HEK293T (cell line): ENCODE measurements at regions not wholly inside any gene's neighbourhood (a gene's known extent, or its start where the extent isn't known, plus 50 kb on each side); places are given as distances from the start of the nearest gene placed in this dataset.

ENCODE experiments used
- CTCF ChIA-PET: fragments of 350-600 bp; formaldehyde crosslinking; extraction: SDS; loops from one replicate; lab custom pipeline; 2021; ENCODE audit warnings: antibody characterized with exemption, inconsistent platforms; lab: Yijun Ruan, JAX
- POLR2A ChIA-PET: fragments of 350-600 bp; formaldehyde crosslinking; extraction: SDS; loops from one replicate; lab custom pipeline; 2020; ENCODE audit warnings: antibody characterized with exemption, inconsistent platforms; lab: Yijun Ruan, JAX
- DNase-seq: peaks from one replicate; pipeline ENCODE4 v3.0.0; 2012; ENCODE audit warnings: mixed read lengths; ENCODE audit errors: extremely low spot score
- ARNT ChIP-seq: fragments of 450-650 bp; IDR thresholded peaks from 2 replicates; pipeline ENCODE4 v1.6.1; 2017; ENCODE audit warnings: mild to moderate bottlenecking
- BHLHE40 ChIP-seq: fragments of 450-650 bp; IDR thresholded peaks from 2 replicates; pipeline ENCODE4 v1.6.1; 2016; ENCODE audit warnings: mild to moderate bottlenecking, moderate library complexity, borderline replicate concordance
- CTBP1 ChIP-seq: fragments of 450-650 bp; IDR thresholded peaks from 2 replicates; pipeline ENCODE4 v1.6.1; 2016; ENCODE audit warnings: borderline replicate concordance
- ELF4 ChIP-seq: fragments of 450-650 bp; IDR thresholded peaks from 2 replicates; pipeline ENCODE4 v1.6.1; 2017; ENCODE audit warnings: antibody characterized with exemption
- FOXA1 ChIP-seq: fragments of 450-650 bp; IDR thresholded peaks from 2 replicates; pipeline ENCODE4 v1.6.1; 2016; ENCODE audit warnings: mild to moderate bottlenecking
- FOXK2 ChIP-seq: fragments of 450-650 bp; IDR thresholded peaks from 2 replicates; pipeline ENCODE4 v1.6.1; 2016; ENCODE audit warnings: mild to moderate bottlenecking
- FOXM1 ChIP-seq: fragments of 450-650 bp; IDR thresholded peaks from 2 replicates; pipeline ENCODE4 v1.6.1; 2017; ENCODE audit warnings: mild to moderate bottlenecking, borderline replicate concordance
- HDGF ChIP-seq: fragments of 450-650 bp; IDR thresholded peaks from 2 replicates; pipeline ENCODE4 v1.6.1; 2017; ENCODE audit warnings: antibody characterized with exemption, borderline replicate concordance
- L3MBTL2 ChIP-seq: fragments of 450-650 bp; conservative IDR thresholded peaks from 2 replicates; pipeline ENCODE4 v1.6.1; 2016; ENCODE audit warnings: mild to moderate bottlenecking
- LEF1 ChIP-seq: fragments of 450-650 bp; IDR thresholded peaks from 2 replicates; pipeline ENCODE4 v1.6.1; 2017; ENCODE audit warnings: mild to moderate bottlenecking, borderline replicate concordance
- NFRKB ChIP-seq: fragments of 450-650 bp; IDR thresholded peaks from 2 replicates; pipeline ENCODE4 v1.6.1; 2016; ENCODE audit warnings: mild to moderate bottlenecking, moderate library complexity
- SP1 ChIP-seq: fragments of 450-650 bp; IDR thresholded peaks from 2 replicates; pipeline ENCODE4 v1.6.1; 2017
- SUZ12 ChIP-seq: fragments of 450-650 bp; IDR thresholded peaks from 2 replicates; pipeline ENCODE4 v1.6.1; 2016; ENCODE audit warnings: mild to moderate bottlenecking
- TARDBP ChIP-seq: fragments of 450-650 bp; IDR thresholded peaks from 2 replicates; pipeline ENCODE4 v1.6.1; 2016
- ZNF384 ChIP-seq: fragments of 450-650 bp; IDR thresholded peaks from 2 replicates; pipeline ENCODE4 v1.6.1; 2016
- TF ChIP-seq, protein P1 (sequence below): fragments of 450-650 bp; IDR thresholded peaks from 2 replicates; pipeline ENCODE4 v1.6.1; 2016

DNA sequence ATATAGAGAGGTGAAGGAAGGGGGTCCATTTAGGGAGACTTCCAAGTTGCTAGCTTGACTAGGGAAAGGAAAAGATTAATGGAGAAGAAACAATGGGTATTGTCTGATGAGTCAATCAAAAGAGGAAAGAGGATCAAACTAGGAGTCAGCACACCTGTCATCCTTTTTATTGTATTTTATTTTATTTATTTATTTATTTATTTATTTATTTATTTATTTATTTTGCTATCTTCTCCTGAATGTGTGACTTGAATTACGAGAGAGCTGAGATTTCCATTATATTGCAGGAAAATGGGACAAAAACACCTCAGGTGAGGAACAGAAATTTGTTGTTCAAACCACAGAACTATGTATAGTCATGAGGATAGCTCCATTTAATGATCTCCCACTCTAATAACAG lies 58.9 kb downstream of the NUDT11 start:
- POLR2A ChIA-PET: no interaction called here
- CTCF ChIA-PET: no interaction called here
- DNase-seq: no peak
- TF ChIP-seq SUZ12 (no peak), ZNF384 (no peak), FOXM1 (no peak), LEF1 (no peak), L3MBTL2 (no peak), HDGF (no peak), FOXA1 (no peak)

DNA sequence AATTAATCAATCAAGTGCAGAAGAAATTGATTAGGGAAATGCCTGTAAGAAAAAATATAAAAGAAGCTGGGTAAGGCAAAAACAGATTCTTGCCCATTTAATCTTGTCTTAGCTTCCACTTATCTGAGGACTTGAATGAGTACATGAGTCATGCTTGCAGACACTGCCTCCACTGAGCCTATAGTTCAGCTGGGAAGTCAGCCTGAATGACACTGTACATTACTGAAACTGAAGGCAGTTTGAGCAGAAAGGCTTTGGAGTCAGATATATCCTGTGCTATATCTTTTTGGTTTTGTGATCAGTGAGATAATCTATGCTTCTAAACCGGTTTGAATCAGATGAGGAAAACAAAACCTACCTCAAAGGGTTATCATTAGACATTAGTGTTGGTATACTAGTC lies 61.3 kb downstream of the NUDT11 start:
- DNase-seq: no peak
- TF ChIP-seq CTBP1 (no peak), HDGF (no peak), BHLHE40 (no peak), FOXA1 (no peak), TARDBP (no peak), ARNT (no peak), L3MBTL2 (no peak), NFRKB (no peak), LEF1 (no peak), ZNF384 (no peak), SP1 (no peak)
- POLR2A ChIA-PET: no interaction called here
- CTCF ChIA-PET: interaction anchor here (0.6 kb wide), 1 partner anchor 14 kb away, joined by 3 read pairs; no protein-coding TSS in a partner anchor

DNA sequence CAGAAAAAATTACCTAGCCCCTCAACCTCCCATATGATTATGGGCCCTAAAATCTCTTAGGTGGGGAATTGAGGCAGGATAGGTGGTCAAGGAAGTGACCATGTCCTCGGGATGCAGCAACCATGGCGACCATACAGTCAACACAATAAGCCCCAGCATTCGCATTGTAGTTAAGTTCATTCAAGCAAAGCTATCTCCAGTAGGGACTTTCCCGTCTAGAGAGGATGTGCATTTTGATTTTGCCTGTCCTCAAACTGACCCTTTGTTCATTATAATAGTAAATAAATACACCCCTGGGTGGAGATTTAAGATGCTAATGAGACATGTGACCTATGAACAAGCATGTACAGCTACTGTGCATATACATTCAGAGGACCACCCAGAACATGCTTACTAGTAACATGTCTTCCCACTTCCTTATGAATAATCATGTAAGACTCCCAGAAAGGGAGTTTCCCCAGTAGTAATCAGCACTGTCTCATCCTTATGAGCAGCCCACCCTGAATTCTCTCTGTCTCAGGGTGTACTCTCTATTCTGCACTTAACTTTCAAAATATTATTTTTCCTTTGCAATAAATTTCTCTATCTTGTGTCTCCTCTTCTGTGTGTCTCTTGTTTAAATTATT lies 74.3 kb downstream of the NUDT11 start:
- DNase-seq: no peak
- CTCF ChIA-PET: interaction anchor here (2.0 kb wide), 1 partner anchor 86 kb away, joined by 12 read pairs; no protein-coding TSS in a partner anchor
- no peak for TF ChIP-seq SP1
- no peak for TF ChIP-seq HDGF
- TF ChIP-seq BHLHE40: no peak
- TF ChIP-seq NFRKB: no peak
- no peak for TF ChIP-seq FOXK2
- TF ChIP-seq TARDBP: no peak
- TF ChIP-seq, protein P1, sequence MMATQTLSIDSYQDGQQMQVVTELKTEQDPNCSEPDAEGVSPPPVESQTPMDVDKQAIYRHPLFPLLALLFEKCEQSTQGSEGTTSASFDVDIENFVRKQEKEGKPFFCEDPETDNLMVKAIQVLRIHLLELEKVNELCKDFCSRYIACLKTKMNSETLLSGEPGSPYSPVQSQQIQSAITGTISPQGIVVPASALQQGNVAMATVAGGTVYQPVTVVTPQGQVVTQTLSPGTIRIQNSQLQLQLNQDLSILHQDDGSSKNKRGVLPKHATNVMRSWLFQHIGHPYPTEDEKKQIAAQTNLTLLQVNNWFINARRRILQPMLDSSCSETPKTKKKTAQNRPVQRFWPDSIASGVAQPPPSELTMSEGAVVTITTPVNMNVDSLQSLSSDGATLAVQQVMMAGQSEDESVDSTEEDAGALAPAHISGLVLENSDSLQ: no peak
- no peak for TF ChIP-seq LEF1
- TF ChIP-seq SUZ12: no peak
- TF ChIP-seq FOXA1: no peak
- no peak for TF ChIP-seq ZNF384
- TF ChIP-seq ARNT: no peak
- TF ChIP-seq L3MBTL2: no peak
- TF ChIP-seq FOXM1: no peak
- TF ChIP-seq CTBP1: no peak
- TF ChIP-seq ELF4: no peak
- POLR2A ChIA-PET: no interaction called here

DNA sequence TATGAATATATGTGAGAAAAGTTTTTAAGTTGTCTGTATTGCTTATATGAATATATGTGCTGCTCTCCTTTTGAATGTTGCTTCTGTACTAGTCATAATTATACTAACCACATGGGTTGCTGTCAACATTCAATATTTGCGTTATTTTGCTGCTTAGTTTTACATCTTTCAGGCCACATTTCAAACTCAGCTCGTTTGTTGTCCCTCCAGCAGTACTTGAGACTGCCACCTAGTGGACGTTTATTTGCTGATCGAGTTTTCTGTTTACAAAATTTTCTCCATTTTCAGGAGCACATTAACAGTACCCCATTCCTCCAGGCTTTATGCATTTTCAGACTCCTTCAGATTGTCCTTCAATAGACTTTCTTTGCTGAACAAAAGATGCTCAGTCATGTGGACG lies 75.8 kb downstream of the NUDT11 start:
- ChIA-PET CTCF (interaction anchor here (1.0 to 2.0 kb wide), 5 partner anchors 9 to 84 kb away, joined by 4 to 12 read pairs (median 6); no protein-coding TSS in a partner anchor), POLR2A (no interaction called here)
- TF ChIP-seq, protein P1: no peak
- TF ChIP-seq FOXK2: no peak
- no peak for TF ChIP-seq HDGF
- no peak for TF ChIP-seq NFRKB
- TF ChIP-seq SP1: no peak
- TF ChIP-seq L3MBTL2: no peak
- no peak for TF ChIP-seq SUZ12
- TF ChIP-seq TARDBP: no peak
- no peak for TF ChIP-seq ZNF384
- no peak for TF ChIP-seq LEF1
- TF ChIP-seq FOXA1: no peak
- peak; percentile 49 for DNase-seq

DNA sequence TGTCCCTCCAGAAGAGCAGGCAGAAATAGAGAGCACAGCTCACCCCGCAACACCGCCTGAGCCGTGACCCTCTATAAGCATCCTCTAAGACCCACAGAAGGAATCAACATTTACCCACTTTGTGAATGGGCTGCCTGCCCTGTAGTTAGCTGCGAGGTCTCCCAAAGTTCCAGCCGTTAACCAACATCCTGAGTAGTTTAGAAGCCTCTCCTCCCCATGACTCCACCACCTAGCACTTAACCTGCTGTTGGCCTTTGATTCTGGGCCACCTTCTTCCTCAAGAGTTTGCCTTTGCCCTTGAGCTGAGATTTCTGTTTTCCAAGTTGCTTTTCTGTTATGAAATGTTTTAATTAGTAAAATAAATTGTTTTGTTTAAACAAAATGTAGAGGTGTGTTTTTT lies 75.8 kb downstream of the NUDT10 start:
- ChIA-PET CTCF (interaction anchor here (0.6 kb wide), 1 partner anchor 14 kb away, joined by 4 read pairs; no protein-coding TSS in a partner anchor), POLR2A (no interaction called here)
- no peak for DNase-seq
- TF ChIP-seq LEF1: no peak
- no peak for TF ChIP-seq ELF4
- no peak for TF ChIP-seq L3MBTL2
- TF ChIP-seq NFRKB: no peak
- TF ChIP-seq BHLHE40: no peak
- no peak for TF ChIP-seq TARDBP
- no peak for TF ChIP-seq FOXA1
- TF ChIP-seq ARNT: no peak
- TF ChIP-seq CTBP1: no peak
- TF ChIP-seq SUZ12: no peak
- TF ChIP-seq ZNF384: no peak
- no peak for TF ChIP-seq FOXK2
- TF ChIP-seq, protein P1: no peak
- TF ChIP-seq SP1: no peak
- TF ChIP-seq HDGF: no peak
- no peak for TF ChIP-seq FOXM1
